A549 (cell line): ENCODE measurements at regions not wholly inside any gene's neighbourhood (a gene's known extent, or its start where the extent isn't known, plus 50 kb on each side); places are given as distances from the start of the nearest gene placed in this dataset.

ENCODE experiments used
- CEBPB ChIP-seq, 2 experiments: fragments of >200 bp in 1 of 2; sonication (Bioruptor Twin) in 1 of 2; formaldehyde crosslinking in 1 of 2; IDR thresholded peaks; 2 replicates each; pipeline ENCODE4 v1.6.1; 2012 to 2016
- CHD2 ChIP-seq: fragments of 150-350 bp; IDR thresholded peaks from 2 replicates; pipeline ENCODE4 v1.6.1; 2014; ENCODE audit warnings: low read length; ENCODE audit not compliant: partially characterized antibody
- CTCF ChIP-seq: fragments of >200 bp; sonication (Bioruptor Twin); formaldehyde crosslinking; IDR thresholded peaks from 3 replicates; pipeline ENCODE4 v1.5.1; 2016
- EHMT2 ChIP-seq: fragments of 200-600 bp; sonication (generic); IDR thresholded peaks from 2 replicates; pipeline ENCODE4 v1.6.1; 2016; ENCODE audit warnings: antibody characterized with exemption, low read depth, mild to moderate bottlenecking, moderate library complexity
- EP300 ChIP-seq, 2 experiments: fragments of >200 bp; sonication (Bioruptor Twin); formaldehyde crosslinking; IDR thresholded peaks; 2 replicates in 1 of 2; 3 replicates in 1 of 2; pipeline ENCODE4 v1.6.1; 2016 to 2017
- FOSB ChIP-seq: fragments of 250-450 bp; sonication (Bioruptor Pico); IDR thresholded peaks from 2 replicates; pipeline ENCODE4 v1.5.0; 2020; ENCODE audit warnings: mild to moderate bottlenecking, moderate library complexity
- JUNB ChIP-seq: fragments of >200 bp; sonication (Bioruptor Twin); formaldehyde crosslinking; IDR thresholded peaks from 2 replicates; pipeline ENCODE4 v1.6.1; 2016
- MAFK ChIP-seq: fragments of 450-650 bp; IDR thresholded peaks from 2 replicates; pipeline ENCODE4 v1.6.1; 2014; ENCODE audit not compliant: partially characterized antibody
- MYC ChIP-seq: IDR thresholded peaks from 2 replicates; pipeline ENCODE4 v1.6.1; 2012; ENCODE audit warnings: mild to moderate bottlenecking, inconsistent platforms, low read length, improper control_type of control experiment, borderline replicate concordance
- POLR2A ChIP-seq: IDR thresholded peaks from 2 replicates; pipeline ENCODE4 v1.6.1; 2012; ENCODE audit warnings: mild to moderate bottlenecking, low read length
- RNF2 ChIP-seq: fragments of 200-600 bp; sonication (generic); IDR thresholded peaks from 2 replicates; pipeline ENCODE4 v1.6.1; 2016; ENCODE audit warnings: low read depth, mild to moderate bottlenecking, antibody characterized with exemption, moderate library complexity, borderline replicate concordance
- SMC3 ChIP-seq: fragments of >200 bp; sonication (Bioruptor Twin); formaldehyde crosslinking; IDR thresholded peaks from 3 replicates; pipeline ENCODE4 v1.6.1; 2018; ENCODE audit warnings: inconsistent platforms
- TF ChIP-seq, protein P1 (sequence below): IDR thresholded peaks from 2 replicates; pipeline ENCODE4 v1.6.1; 2012

DNA sequence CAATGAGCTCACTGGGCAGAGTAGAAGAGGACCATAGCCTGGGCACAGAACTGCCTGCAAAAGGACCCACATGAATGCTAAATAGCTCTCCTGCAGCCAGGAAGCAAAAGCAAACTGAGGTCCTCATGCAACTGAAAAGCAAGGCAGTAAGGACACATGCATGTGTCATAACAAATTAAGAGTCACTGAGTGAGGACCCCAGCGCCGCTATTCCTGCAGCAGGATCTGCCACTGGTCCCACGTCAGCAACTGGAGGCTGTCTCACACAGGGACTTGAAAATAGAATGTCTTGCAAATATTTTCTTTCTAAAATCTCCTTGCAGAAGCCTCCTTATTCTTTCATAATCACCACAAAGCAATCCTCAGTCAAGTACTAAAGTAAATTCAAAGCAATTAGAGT lies 559.6 kb upstream of the DAB1 start:
- TF ChIP-seq CTCF (no peak), EHMT2 (no peak), CHD2 (no peak), MAFK (no peak), JUNB (no peak), EP300 (IDR thresholded peaks at IDR 0.05) (no peak), MYC (no peak), POLR2A (no peak), CEBPB (IDR thresholded peaks at IDR 0.05) (no peak), FOSB (CRISPR knock-in tag) (no peak), SMC3 (no peak), RNF2 (no peak)
- TF ChIP-seq, protein P1, sequence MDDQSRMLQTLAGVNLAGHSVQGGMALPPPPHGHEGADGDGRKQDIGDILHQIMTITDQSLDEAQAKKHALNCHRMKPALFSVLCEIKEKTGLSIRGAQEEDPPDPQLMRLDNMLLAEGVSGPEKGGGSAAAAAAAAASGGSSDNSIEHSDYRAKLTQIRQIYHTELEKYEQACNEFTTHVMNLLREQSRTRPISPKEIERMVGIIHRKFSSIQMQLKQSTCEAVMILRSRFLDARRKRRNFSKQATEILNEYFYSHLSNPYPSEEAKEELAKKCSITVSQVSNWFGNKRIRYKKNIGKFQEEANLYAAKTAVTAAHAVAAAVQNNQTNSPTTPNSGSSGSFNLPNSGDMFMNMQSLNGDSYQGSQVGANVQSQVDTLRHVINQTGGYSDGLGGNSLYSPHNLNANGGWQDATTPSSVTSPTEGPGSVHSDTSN = no peak
